ENCODE measurements at regions not wholly inside any gene's neighbourhood (a gene's known extent, or its start where the extent isn't known, plus 50 kb on each side); places are given as distances from the start of the nearest gene placed in this dataset.

- DNase-seq (ENCODE audit: low spot score): no peak
- TF ChIP-seq CTCF (IDR thresholded peaks at IDR 0.05; ENCODE audit: extremely low read depth, missing control alignments): no peak
Observed at GRCh38 chr14:42814817-42815216, 1208.1 kb downstream of the LRFN5 start.

DNA sequence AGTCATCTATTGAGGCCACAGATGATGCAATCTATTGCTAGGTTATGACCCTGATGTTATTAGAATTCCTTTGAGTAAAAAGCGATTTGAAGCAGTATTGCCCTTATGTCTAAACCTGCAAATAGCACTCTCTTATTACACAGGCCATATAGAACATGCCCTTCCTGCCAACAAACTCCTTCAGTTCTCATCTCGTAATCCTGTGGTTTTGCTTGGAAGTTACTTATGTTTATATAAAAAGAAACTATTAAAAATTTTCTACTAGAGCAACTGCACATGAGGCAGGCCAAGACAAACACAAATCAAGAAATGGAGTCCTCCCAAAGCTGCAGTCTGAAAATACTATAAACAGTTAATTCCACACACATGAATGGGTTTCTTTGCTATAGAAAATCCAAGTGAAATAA, 1200.2 kb downstream of the LRFN5 start:
- no peak for DNase-seq (ENCODE audit: low spot score)
- TF ChIP-seq CTCF (IDR thresholded peaks at IDR 0.05; ENCODE audit: extremely low read depth, missing control alignments): no peak

GRCh38 chr14:42804141-42804540, 1197.5 kb downstream of the LRFN5 start:
- DNase-seq (ENCODE audit: low spot score): no peak
- no peak for TF ChIP-seq CTCF (IDR thresholded peaks at IDR 0.05; ENCODE audit: extremely low read depth, missing control alignments)

DNA sequence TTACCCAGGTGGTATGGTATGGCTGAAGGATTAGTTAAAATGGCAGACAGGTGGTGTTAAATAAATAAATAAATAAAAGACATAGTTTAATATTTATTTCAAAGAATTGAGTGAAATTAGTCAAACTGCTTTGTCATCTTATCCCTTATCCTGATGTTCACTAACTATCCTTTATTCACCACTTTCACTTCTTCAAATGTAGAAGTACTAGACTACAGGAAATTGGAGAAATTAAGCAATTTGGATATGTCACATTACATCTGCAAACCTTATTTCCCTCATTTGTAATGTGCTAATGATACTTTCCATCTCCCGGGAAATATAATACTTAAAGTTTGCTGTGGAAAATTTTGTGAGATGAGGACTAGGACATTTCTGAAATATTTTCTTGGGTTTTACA, 1195.7 kb downstream of the LRFN5 start:
- no peak for TF ChIP-seq CTCF (IDR thresholded peaks at IDR 0.05; ENCODE audit: extremely low read depth, missing control alignments)
- no peak for DNase-seq (ENCODE audit: low spot score)

DNA sequence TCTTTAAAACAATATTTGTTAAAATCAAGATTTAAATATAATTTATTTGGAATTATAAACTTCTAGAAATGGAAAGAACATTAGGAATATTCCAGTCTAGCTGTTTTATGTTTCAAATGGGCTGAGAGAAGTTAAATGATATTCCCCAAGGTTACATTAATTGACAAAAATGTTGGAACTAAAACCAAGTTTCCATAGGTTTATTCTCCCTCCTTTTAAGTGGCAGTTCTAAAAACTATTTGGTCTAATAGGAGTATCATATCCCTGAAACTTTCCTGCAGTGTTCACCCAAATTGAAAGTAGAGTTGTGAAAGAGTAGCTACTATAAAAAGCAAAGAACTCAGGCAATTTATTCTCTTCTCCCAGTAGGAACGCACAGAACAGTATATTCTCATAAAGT, 1185.5 kb downstream of the LRFN5 start:
- no peak for DNase-seq (ENCODE audit: low spot score)
- no peak for TF ChIP-seq CTCF (IDR thresholded peaks at IDR 0.05; ENCODE audit: extremely low read depth, missing control alignments)

- no peak for TF ChIP-seq CTCF (IDR thresholded peaks at IDR 0.05; ENCODE audit: extremely low read depth, missing control alignments)
- DNase-seq (ENCODE audit: low spot score): no peak
Observed at GRCh38 chr14:42782754-42783153, 1176.1 kb downstream of the LRFN5 start.

GRCh38 chr14:42778984-42779383, 1172.3 kb downstream of the LRFN5 start:
- DNase-seq (ENCODE audit: low spot score): no peak
- TF ChIP-seq CTCF (IDR thresholded peaks at IDR 0.05; ENCODE audit: extremely low read depth, missing control alignments): no peak

Measured in GM20000 (cell line).